ENCODE measurements at regions not wholly inside any gene's neighbourhood (a gene's known extent, or its start where the extent isn't known, plus 50 kb on each side); places are given as distances from the start of the nearest gene placed in this dataset.

DNA sequence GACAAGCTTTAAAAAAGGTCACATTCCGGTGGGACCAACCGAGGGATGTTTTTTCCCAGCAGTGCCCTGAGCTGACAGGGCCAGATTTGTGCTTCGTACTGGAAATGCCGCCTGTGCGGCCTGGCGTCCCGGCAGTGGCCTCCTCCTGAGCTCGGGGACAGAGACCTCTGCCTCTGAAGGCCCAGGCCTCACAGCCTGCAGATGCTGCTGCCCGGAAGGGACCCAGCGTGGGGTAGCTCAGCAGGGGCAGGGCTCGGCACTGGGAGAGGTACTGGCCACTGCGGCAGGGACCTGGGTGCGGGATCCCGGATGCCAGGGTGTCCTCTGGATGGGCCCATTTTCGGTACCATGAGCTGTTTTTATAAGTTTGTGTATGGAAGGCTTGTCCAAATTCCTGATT, 52.4 kb upstream of the CFAP46 start:
- in situ Hi-C loops (cut with HindIII; ENCODE audit: low pct_unique_long_range_greater_than_20kb, low sequenced_read_pairs), result no loop called here
- no peak for TF ChIP-seq JUND (IDR thresholded peaks at IDR 0.05; ENCODE audit: low read depth)
- DNase-seq (ENCODE audit: low read depth in 1 of 2, low spot score in 1 of 2), result no peak

GRCh38 chr10:132994185-132994796, 51.9 kb upstream of the CFAP46 start:
- DNase-seq (ENCODE audit: low read depth in 1 of 2, low spot score in 1 of 2), result no peak
- no peak for TF ChIP-seq JUND (IDR thresholded peaks at IDR 0.05; ENCODE audit: low read depth)
- in situ Hi-C loops (cut with HindIII; ENCODE audit: low pct_unique_long_range_greater_than_20kb, low sequenced_read_pairs), result no loop called here

DNA sequence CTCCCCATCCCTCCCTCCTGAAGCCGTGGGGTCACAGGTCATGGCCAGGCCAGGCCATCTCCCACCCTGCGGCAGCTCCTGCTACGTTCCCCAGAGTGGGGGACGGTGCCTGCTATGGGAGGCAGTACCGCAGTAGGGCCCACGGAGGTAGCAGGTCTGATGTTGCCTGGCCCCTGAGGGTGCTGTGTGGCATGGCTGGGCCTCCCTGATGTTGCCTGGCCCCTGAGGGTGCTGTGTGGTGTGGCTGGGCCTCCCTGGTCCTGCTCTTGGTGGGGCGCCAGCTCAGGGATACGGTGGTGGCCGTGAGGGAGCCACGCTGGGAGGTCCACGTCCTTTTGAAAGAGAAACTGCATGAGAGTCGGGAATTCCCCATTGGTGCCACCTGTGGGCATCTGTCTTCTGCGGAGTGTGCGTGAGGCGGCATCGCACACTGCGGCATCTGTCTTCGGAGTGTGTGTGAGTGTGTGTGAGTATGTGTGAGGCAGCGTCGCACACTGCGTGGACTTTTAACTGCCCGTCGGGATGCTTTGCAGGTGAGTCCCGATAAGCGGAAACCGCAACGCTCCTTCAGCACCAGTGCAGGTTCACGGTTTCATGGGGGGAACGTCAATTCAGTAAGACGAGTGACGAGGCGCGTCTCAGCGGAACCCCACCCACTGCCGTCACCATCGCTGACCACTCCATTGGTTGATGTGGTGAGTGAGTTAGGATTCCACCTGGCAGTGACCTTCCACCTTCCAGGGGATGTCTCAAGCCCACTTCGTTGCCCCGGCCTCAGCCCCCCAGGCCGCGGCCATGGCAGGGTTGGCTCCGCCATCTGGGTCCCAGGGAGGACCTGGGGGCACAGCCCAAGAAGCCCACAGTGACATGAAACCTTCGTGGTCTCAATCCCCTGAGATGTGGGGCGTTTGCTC, 51.2 kb upstream of the CFAP46 start:
- no peak for TF ChIP-seq JUND (IDR thresholded peaks at IDR 0.05; ENCODE audit: low read depth)
- DNase-seq (ENCODE audit: low read depth in 1 of 2, low spot score in 1 of 2), result no peak
- in situ Hi-C loops (cut with HindIII; ENCODE audit: low pct_unique_long_range_greater_than_20kb, low sequenced_read_pairs), result no loop called here

- in situ Hi-C loops (cut with HindIII; ENCODE audit: low pct_unique_long_range_greater_than_20kb, low sequenced_read_pairs), result no loop called here
- DNase-seq (ENCODE audit: low read depth in 1 of 2, low spot score in 1 of 2), result no peak
- no peak for TF ChIP-seq JUND (IDR thresholded peaks at IDR 0.05; ENCODE audit: low read depth)
Observed at GRCh38 chr10:132992433-132993215, 50.3 kb upstream of the CFAP46 start.

All from T47D (cell line).